ENCODE measurements at regions not wholly inside any gene's neighbourhood (a gene's known extent, or its start where the extent isn't known, plus 50 kb on each side); places are given as distances from the start of the nearest gene placed in this dataset.

- Histone ChIP-seq H3K27me3 (ENCODE audit: control insufficient read depth in 3 of 3, insufficient read depth in 3 of 3, low read length in 3 of 3) (peaks cover 0 to 10% (median 5%) of the 10 kb centered on the region in 3 donors), H3K9ac (ENCODE audit: low read depth in 1 of 3, low read length in 3 of 3) (no peak overlapping the region), H3K36me3 (ENCODE audit: control insufficient read depth in 3 of 3, insufficient read depth in 3 of 3, low read length in 3 of 3) (no peaks in the 10 kb centered on the region), H3K9me3 (ENCODE audit: control insufficient read depth in 3 of 3, low read length in 3 of 3) (no peaks in the 10 kb centered on the region), H3K27ac (ENCODE audit: low read depth, low read length) (no peak overlapping the region), H3K4me3 (ENCODE audit: low read length in 3 of 3) (no peak overlapping the region), H3K4me1 (ENCODE audit: control insufficient read depth in 3 of 3, insufficient read depth in 3 of 3, low read length in 3 of 3) (no peaks in the 10 kb centered on the region)
These were observed 256.7 kb upstream of the HES1 start for GRCh38 chr3:193879099-193879863.

DNA sequence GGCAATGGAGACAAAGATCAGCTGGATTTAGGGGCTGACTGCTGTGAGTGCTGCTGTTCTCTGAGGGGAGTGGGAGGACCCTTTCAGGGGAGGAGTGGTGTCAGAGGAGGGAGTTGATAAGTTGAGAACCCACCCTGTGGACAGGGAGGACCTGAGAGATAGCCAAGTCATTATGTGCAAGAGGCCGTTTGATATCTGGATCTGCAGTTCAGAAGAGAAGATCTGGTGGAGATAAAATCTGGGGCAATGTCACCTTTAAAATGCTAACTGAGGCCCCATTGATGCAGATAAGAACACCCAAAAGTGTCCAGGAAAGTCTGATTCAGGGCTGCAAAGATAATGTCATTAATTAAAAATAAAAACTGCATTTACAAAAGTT is 256.1 kb upstream of the HES1 start:
- H3K36me3 ChIP-seq (ENCODE audit: control insufficient read depth in 3 of 3, insufficient read depth in 3 of 3, low read length in 3 of 3), result no peaks in the 10 kb centered on the region
- H3K4me3 ChIP-seq (ENCODE audit: low read length in 3 of 3), result no peak overlapping the region
- H3K27ac ChIP-seq (ENCODE audit: low read depth, low read length), result no peak overlapping the region
- no peaks in the 10 kb centered on the region for H3K9me3 ChIP-seq (ENCODE audit: control insufficient read depth in 3 of 3, low read length in 3 of 3)
- H3K9ac ChIP-seq (ENCODE audit: low read depth in 1 of 3, low read length in 3 of 3), result no peak overlapping the region
- H3K4me1 ChIP-seq (ENCODE audit: control insufficient read depth in 3 of 3, insufficient read depth in 3 of 3, low read length in 3 of 3), result no peaks in the 10 kb centered on the region
- H3K27me3 ChIP-seq (ENCODE audit: control insufficient read depth in 3 of 3, insufficient read depth in 3 of 3, low read length in 3 of 3), result peaks cover 0 to 10% (median 5%) of the 10 kb centered on the region in 3 donors

GRCh38 chr3:193882091-193882490 is 253.9 kb upstream of the HES1 start:
- Histone ChIP-seq H3K9ac (ENCODE audit: low read depth in 1 of 3, low read length in 3 of 3) (no peak overlapping the region), H3K4me3 (ENCODE audit: low read length in 3 of 3) (no peak overlapping the region), H3K27me3 (ENCODE audit: control insufficient read depth in 3 of 3, insufficient read depth in 3 of 3, low read length in 3 of 3) (peaks cover 0 to 9% (median 1%) of the 10 kb centered on the region in 3 donors), H3K27ac (ENCODE audit: low read depth, low read length) (no peak overlapping the region), H3K4me1 (ENCODE audit: control insufficient read depth in 3 of 3, insufficient read depth in 3 of 3, low read length in 3 of 3) (peaks cover 0 to 5% (median 0%) of the 10 kb centered on the region in 3 donors), H3K36me3 (ENCODE audit: control insufficient read depth in 3 of 3, insufficient read depth in 3 of 3, low read length in 3 of 3) (no peaks in the 10 kb centered on the region), H3K9me3 (ENCODE audit: control insufficient read depth in 3 of 3, low read length in 3 of 3) (no peaks in the 10 kb centered on the region)

GRCh38 chr3:193883551-193883950 is 252.4 kb upstream of the HES1 start:
- peaks cover 0 to 5% (median 0%) of the 10 kb centered on the region in 3 donors for H3K4me1 ChIP-seq (ENCODE audit: control insufficient read depth in 3 of 3, insufficient read depth in 3 of 3, low read length in 3 of 3)
- H3K36me3 ChIP-seq (ENCODE audit: control insufficient read depth in 3 of 3, insufficient read depth in 3 of 3, low read length in 3 of 3), result no peaks in the 10 kb centered on the region
- no peaks in the 10 kb centered on the region for H3K9me3 ChIP-seq (ENCODE audit: control insufficient read depth in 3 of 3, low read length in 3 of 3)
- H3K9ac ChIP-seq (ENCODE audit: low read depth in 1 of 3, low read length in 3 of 3), result no peak overlapping the region
- no peak overlapping the region for H3K4me3 ChIP-seq (ENCODE audit: low read length in 3 of 3)
- H3K27ac ChIP-seq (ENCODE audit: low read depth, low read length), result no peak overlapping the region
- H3K27me3 ChIP-seq (ENCODE audit: control insufficient read depth in 3 of 3, insufficient read depth in 3 of 3, low read length in 3 of 3), result peaks cover 0 to 7% (median 0%) of the 10 kb centered on the region in 3 donors

GRCh38 chr3:193884027-193884426 is 251.9 kb upstream of the HES1 start:
- no peaks in the 10 kb centered on the region for H3K9me3 ChIP-seq (ENCODE audit: control insufficient read depth in 3 of 3, low read length in 3 of 3)
- H3K4me3 ChIP-seq (ENCODE audit: low read length in 3 of 3), result no peak overlapping the region
- H3K27ac ChIP-seq (ENCODE audit: low read depth, low read length), result no peak overlapping the region
- H3K4me1 ChIP-seq (ENCODE audit: control insufficient read depth in 3 of 3, insufficient read depth in 3 of 3, low read length in 3 of 3), result peaks cover 0 to 5% (median 0%) of the 10 kb centered on the region in 3 donors
- no peak overlapping the region for H3K9ac ChIP-seq (ENCODE audit: low read depth in 1 of 3, low read length in 3 of 3)
- H3K36me3 ChIP-seq (ENCODE audit: control insufficient read depth in 3 of 3, insufficient read depth in 3 of 3, low read length in 3 of 3), result no peaks in the 10 kb centered on the region
- H3K27me3 ChIP-seq (ENCODE audit: control insufficient read depth in 3 of 3, insufficient read depth in 3 of 3, low read length in 3 of 3), result peaks cover 0 to 7% (median 0%) of the 10 kb centered on the region in 3 donors

DNA sequence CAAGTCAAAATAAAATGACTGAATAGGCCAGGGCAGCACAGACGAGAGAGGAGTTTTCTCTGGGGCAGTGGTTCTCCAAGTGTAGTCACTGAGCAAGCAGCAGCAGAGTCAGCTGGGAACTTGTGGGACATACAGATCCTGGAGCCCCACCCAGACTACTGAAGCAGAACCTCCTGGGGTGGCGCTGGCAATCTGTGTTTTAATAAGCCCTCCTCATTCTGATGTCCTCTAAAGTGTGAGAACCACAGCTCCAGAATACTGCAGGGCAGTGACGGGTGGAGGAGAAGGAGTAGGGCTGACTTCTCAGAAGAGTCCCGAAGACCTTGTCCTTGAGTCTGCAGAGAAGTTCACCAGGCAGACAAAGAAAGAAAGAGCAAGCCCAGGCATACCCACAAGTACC is 251.3 kb upstream of the HES1 start:
- H3K9me3 ChIP-seq (ENCODE audit: control insufficient read depth in 3 of 3, low read length in 3 of 3), result no peaks in the 10 kb centered on the region
- H3K4me1 ChIP-seq (ENCODE audit: control insufficient read depth in 3 of 3, insufficient read depth in 3 of 3, low read length in 3 of 3), result peaks cover 0 to 5% (median 0%) of the 10 kb centered on the region in 3 donors
- no peaks in the 10 kb centered on the region for H3K36me3 ChIP-seq (ENCODE audit: control insufficient read depth in 3 of 3, insufficient read depth in 3 of 3, low read length in 3 of 3)
- peaks cover 0 to 4% (median 0%) of the 10 kb centered on the region in 3 donors for H3K27me3 ChIP-seq (ENCODE audit: control insufficient read depth in 3 of 3, insufficient read depth in 3 of 3, low read length in 3 of 3)
- H3K9ac ChIP-seq (ENCODE audit: low read depth in 1 of 3, low read length in 3 of 3), result no peak overlapping the region
- H3K27ac ChIP-seq (ENCODE audit: low read depth, low read length), result no peak overlapping the region
- H3K4me3 ChIP-seq (ENCODE audit: low read length in 3 of 3), result no peak overlapping the region

DNA sequence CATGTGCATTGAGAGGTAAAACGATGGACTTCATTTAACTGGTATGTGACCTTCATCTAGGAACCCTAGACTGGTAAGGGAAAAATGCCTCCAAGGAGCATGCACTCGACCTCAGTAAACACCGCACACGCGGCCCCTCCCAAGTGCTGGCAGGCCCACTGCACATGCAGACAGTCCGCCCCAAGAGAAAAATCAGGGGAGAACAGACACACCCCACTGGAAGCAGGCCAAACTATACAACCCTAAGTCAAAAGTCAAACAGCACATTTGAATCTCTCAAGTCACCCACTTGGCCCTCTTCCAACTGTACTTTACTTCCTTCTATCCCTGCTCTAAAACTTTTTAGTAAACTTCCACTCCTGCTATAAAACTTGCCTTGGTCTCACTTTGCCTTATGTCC is 250.1 kb upstream of the HES1 start:
- H3K27ac ChIP-seq (ENCODE audit: low read depth, low read length), result no peak overlapping the region
- no peak overlapping the region for H3K9ac ChIP-seq (ENCODE audit: low read depth in 1 of 3, low read length in 3 of 3)
- no peaks in the 10 kb centered on the region for H3K36me3 ChIP-seq (ENCODE audit: control insufficient read depth in 3 of 3, insufficient read depth in 3 of 3, low read length in 3 of 3)
- H3K4me3 ChIP-seq (ENCODE audit: low read length in 3 of 3), result no peak overlapping the region
- peaks cover 0 to 5% (median 0%) of the 10 kb centered on the region in 3 donors for H3K4me1 ChIP-seq (ENCODE audit: control insufficient read depth in 3 of 3, insufficient read depth in 3 of 3, low read length in 3 of 3)
- H3K27me3 ChIP-seq (ENCODE audit: control insufficient read depth in 3 of 3, insufficient read depth in 3 of 3, low read length in 3 of 3), result peaks cover 0 to 3% (median 0%) of the 10 kb centered on the region in 3 donors
- no peaks in the 10 kb centered on the region for H3K9me3 ChIP-seq (ENCODE audit: control insufficient read depth in 3 of 3, low read length in 3 of 3)

GRCh38 chr3:193890016-193890897 is 245.7 kb upstream of the HES1 start:
- Histone ChIP-seq H3K4me3 (ENCODE audit: low read length in 3 of 3) (no peak overlapping the region), H3K4me1 (ENCODE audit: control insufficient read depth in 3 of 3, insufficient read depth in 3 of 3, low read length in 3 of 3) (peaks cover 3 to 17% (median 9%) of the 10 kb centered on the region in 3 donors), H3K27ac (ENCODE audit: low read depth, low read length) (no peak overlapping the region), H3K9me3 (ENCODE audit: control insufficient read depth in 3 of 3, low read length in 3 of 3) (no peaks in the 10 kb centered on the region), H3K27me3 (ENCODE audit: control insufficient read depth in 3 of 3, insufficient read depth in 3 of 3, low read length in 3 of 3) (no peaks in the 10 kb centered on the region), H3K9ac (ENCODE audit: low read depth in 1 of 3, low read length in 3 of 3) (no peak overlapping the region), H3K36me3 (ENCODE audit: control insufficient read depth in 3 of 3, insufficient read depth in 3 of 3, low read length in 3 of 3) (no peaks in the 10 kb centered on the region)

DNA sequence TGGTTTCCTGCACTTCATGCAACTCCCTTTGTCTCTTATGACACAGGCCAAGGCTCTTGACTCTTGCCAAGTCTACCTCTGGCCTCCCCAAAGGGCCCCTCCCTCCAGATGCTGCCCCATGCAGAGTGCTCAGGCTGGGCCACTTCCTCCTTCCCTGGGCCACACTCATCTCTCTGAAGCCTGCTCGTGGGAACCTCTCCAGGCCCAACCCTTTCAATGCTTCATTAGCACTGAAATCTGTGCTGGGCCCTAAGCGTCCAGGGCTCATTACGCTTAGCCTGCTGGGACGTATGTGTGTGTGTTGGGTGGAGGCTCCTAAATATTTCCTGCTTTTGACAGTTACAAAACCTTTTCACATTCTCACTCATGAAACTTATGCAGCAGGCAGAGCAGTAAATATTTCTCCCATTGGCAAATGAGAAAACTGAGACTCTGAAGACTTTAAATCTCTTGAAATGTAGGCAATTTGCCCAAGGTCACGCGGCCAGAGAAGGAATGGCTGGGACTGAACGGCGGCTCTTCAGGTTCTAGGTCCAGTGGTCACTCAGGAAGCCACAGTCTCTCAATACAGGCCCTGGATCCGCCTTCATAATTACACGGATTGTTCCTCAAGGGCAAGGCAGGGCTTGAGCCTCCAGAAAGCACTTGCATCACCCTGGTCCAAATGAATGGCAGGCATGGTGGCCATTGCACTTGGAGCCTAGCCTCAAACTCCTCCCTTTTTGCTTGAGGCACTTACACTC is 241.7 kb upstream of the HES1 start:
- no peaks in the 10 kb centered on the region for H3K9me3 ChIP-seq (ENCODE audit: control insufficient read depth in 3 of 3, low read length in 3 of 3)
- no peak overlapping the region for H3K9ac ChIP-seq (ENCODE audit: low read depth in 1 of 3, low read length in 3 of 3)
- H3K4me1 ChIP-seq (ENCODE audit: control insufficient read depth in 3 of 3, insufficient read depth in 3 of 3, low read length in 3 of 3), result peaks cover 9 to 12% (median 11%) of the 10 kb centered on the region in 3 donors
- H3K27me3 ChIP-seq (ENCODE audit: control insufficient read depth in 3 of 3, insufficient read depth in 3 of 3, low read length in 3 of 3), result no peaks in the 10 kb centered on the region
- H3K27ac ChIP-seq (ENCODE audit: low read depth, low read length), result no peak overlapping the region
- no peaks in the 10 kb centered on the region for H3K36me3 ChIP-seq (ENCODE audit: control insufficient read depth in 3 of 3, insufficient read depth in 3 of 3, low read length in 3 of 3)
- no peak overlapping the region for H3K4me3 ChIP-seq (ENCODE audit: low read length in 3 of 3)
